ENCODE measurements at regions not wholly inside any gene's neighbourhood (a gene's known extent, or its start where the extent isn't known, plus 50 kb on each side); places are given as distances from the start of the nearest gene placed in this dataset.

- ChIA-PET CTCF (no interaction called here), POLR2A (no interaction called here)
- H3K9me1 ChIP-seq (replicated peaks; ENCODE audit: control insufficient read depth, extremely low read depth, insufficient read depth, low read length) = no peaks in the 10 kb centered on the region
- no TSS peak for BruUV-seq (replicated peaks)
- dilution Hi-C loops (cut with MboI; ENCODE audit: extremely low pct_ligation_motif_present, low sequenced_read_pairs) = no loop called here
- H3K79me2 ChIP-seq (ENCODE audit: control insufficient read depth, insufficient read depth, low read length) = no peaks in the 10 kb centered on the region
- no peaks in the 10 kb centered on the region for H3K9me3 ChIP-seq (replicated peaks; ENCODE audit: control insufficient read depth, insufficient read depth, low read length)
- intact Hi-C loops (cut with micrococcal nuclease) = loop anchor here (10.0 kb wide), 1 partner anchor 1035 kb away; no protein-coding TSS in a partner anchor
- H4K20me1 ChIP-seq (replicated peaks; ENCODE audit: control insufficient read depth, extremely low read depth, insufficient read depth, low read length) = no peaks in the 10 kb centered on the region
- no peaks in the 10 kb centered on the region for H3K4me1 ChIP-seq (ENCODE audit: control insufficient read depth, extremely low read depth, insufficient read depth, low read length)
- H3K9ac ChIP-seq (replicated peaks; ENCODE audit: extremely low read depth, insufficient read depth, low read length) = no peak overlapping the region
- no peak overlapping the region for H3K27ac ChIP-seq (ENCODE audit: insufficient read depth, low read depth, low read length)
- no peaks in the 10 kb centered on the region for H3K36me3 ChIP-seq (ENCODE audit: control insufficient read depth in 2 of 2, extremely low read depth in 1 of 2, insufficient read depth in 2 of 2, low read length in 2 of 2)
- H3K4me3 ChIP-seq (replicated peaks in 1 of 3; ENCODE audit: insufficient read depth in 1 of 3, low read depth in 1 of 3, low read length in 3 of 3) = no peak overlapping the region
- no peak for DNase-seq (ENCODE audit: low read depth, low spot score)
- TF ChIP-seq JUN (IDR thresholded peaks at IDR 0.05; ENCODE audit: borderline replicate concordance, insufficient read depth, insufficient read length, low read depth) (no peak), POLR2AphosphoS5 (IDR thresholded peaks at IDR 0.05; ENCODE audit: insufficient read depth, low read depth, low read length) (no peak), MAX (IDR thresholded peaks at IDR 0.05; ENCODE audit: insufficient read depth, insufficient read length) (no peak), EZH2 (IDR thresholded peaks at IDR 0.05; ENCODE audit: borderline replicate concordance, low read depth, low read length, severe bottlenecking) (no peak), MYC (IDR thresholded peaks at IDR 0.05; ENCODE audit: low read depth, low read length) (no peak), GATA2 (IDR thresholded peaks at IDR 0.05; ENCODE audit: insufficient read depth, insufficient read length, low read depth, low read length) (no peak), POLR2A (IDR thresholded peaks at IDR 0.05; ENCODE audit: low read depth, low read length) (no peak), FOS (IDR thresholded peaks at IDR 0.05; ENCODE audit: borderline replicate concordance, insufficient read depth, low read length) (no peak)
- TF ChIP-seq, protein P1, sequence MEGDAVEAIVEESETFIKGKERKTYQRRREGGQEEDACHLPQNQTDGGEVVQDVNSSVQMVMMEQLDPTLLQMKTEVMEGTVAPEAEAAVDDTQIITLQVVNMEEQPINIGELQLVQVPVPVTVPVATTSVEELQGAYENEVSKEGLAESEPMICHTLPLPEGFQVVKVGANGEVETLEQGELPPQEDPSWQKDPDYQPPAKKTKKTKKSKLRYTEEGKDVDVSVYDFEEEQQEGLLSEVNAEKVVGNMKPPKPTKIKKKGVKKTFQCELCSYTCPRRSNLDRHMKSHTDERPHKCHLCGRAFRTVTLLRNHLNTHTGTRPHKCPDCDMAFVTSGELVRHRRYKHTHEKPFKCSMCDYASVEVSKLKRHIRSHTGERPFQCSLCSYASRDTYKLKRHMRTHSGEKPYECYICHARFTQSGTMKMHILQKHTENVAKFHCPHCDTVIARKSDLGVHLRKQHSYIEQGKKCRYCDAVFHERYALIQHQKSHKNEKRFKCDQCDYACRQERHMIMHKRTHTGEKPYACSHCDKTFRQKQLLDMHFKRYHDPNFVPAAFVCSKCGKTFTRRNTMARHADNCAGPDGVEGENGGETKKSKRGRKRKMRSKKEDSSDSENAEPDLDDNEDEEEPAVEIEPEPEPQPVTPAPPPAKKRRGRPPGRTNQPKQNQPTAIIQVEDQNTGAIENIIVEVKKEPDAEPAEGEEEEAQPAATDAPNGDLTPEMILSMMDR (IDR thresholded peaks at IDR 0.05; ENCODE audit: extremely low read depth in 1 of 2, insufficient read depth in 1 of 2, low read depth in 1 of 2, low read length in 2 of 2) = no peak
- H3K4me2 ChIP-seq (ENCODE audit: insufficient read depth, low read length) = no peak overlapping the region
- no peak overlapping the region for H2AFZ ChIP-seq (ENCODE audit: low read depth, low read length)
- FAIRE-seq = no peak
- H3K27me3 ChIP-seq (ENCODE audit: control insufficient read depth in 2 of 2, insufficient read depth in 2 of 2, low read length in 2 of 2) = no peaks in the 10 kb centered on the region
These were observed 1064.5 kb upstream of the DDX18 start for GRCh38 chr2:116749994-116750393.
